SKM-1 treated with dmso at 0.1 percent for 144 hours (cell line): ENCODE measurements at regions not wholly inside any gene's neighbourhood (a gene's known extent, or its start where the extent isn't known, plus 50 kb on each side); places are given as distances from the start of the nearest gene placed in this dataset.
"Not testable (repeated sequence)": the region's sequence is repeated elsewhere in the genome, so short reads cannot be mapped to it uniquely, and the experiment has no call there.

Experiments used
- DNase-seq: peaks from one replicate; lab custom pipeline; 2025; ENCODE audit not compliant: unreplicated experiment; lab: John Stamatoyannopoulos, UW

GRCh38 chr3:130151555-130151954, 69.9 kb downstream of the ALG1L2 start:
- DNase-seq = not testable (repeated sequence)

- DNase-seq = not testable (repeated sequence)
These were observed 71.6 kb downstream of the ALG1L2 start for GRCh38 chr3:130153247-130153646.

GRCh38 chr3:130155464-130155863, 73.8 kb downstream of the ALG1L2 start:
- DNase-seq = not testable (repeated sequence)

GRCh38 chr3:130166856-130167255, 85.2 kb downstream of the ALG1L2 start:
- DNase-seq = not testable (repeated sequence)

- not testable (repeated sequence) for DNase-seq
These were observed 93.6 kb downstream of the ALG1L2 start for GRCh38 chr3:130175195-130175594.

DNA sequence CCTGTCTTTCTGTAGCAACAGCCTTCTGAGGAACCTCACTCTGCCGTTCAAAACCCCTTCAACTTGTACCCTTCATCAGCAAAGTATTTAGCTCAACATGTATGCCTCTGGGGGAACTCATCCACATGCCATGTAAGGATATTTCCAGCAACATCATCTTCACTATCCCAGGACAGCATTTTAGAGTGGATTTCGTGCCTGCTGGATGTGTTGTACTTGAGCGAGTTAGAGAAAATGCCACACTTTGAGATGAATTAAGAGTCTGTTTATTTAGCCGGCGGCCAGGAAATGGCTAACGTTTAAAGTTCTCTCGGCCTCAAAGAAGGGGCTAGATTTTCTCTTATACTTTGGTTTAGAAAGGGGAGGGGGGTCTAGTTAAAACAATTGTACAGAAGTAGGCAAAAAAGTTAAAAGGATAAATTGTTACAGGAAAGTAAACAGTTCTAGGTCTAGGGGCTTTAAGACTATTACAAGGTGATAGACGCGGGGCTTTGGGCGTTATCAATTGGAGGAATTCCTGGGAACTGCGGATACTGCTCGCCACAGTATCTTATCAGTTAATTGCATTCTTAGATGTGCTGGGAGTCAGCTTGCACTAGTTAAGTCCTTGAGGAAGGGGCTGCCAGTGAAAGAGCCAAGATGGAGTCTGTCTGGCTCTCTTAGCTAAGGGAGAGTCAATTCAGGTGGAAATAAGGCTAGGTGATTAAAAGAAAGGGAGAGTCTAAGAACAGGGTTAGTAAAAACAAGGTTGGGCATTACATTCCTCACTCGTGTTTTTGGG, 95.0 kb downstream of the ALG1L2 start:
- not testable (repeated sequence) for DNase-seq

GRCh38 chr3:130178835-130179234, 97.2 kb downstream of the ALG1L2 start:
- not testable (repeated sequence) for DNase-seq

- peak; percentile 23 for DNase-seq
These were observed 97.8 kb downstream of the ALG1L2 start for GRCh38 chr3:130179353-130179970.

- not testable (repeated sequence) for DNase-seq
These were observed 100.8 kb downstream of the ALG1L2 start for GRCh38 chr3:130182475-130182874.

GRCh38 chr3:130183689-130184088, 102.1 kb downstream of the ALG1L2 start:
- DNase-seq = not testable (repeated sequence)

DNA sequence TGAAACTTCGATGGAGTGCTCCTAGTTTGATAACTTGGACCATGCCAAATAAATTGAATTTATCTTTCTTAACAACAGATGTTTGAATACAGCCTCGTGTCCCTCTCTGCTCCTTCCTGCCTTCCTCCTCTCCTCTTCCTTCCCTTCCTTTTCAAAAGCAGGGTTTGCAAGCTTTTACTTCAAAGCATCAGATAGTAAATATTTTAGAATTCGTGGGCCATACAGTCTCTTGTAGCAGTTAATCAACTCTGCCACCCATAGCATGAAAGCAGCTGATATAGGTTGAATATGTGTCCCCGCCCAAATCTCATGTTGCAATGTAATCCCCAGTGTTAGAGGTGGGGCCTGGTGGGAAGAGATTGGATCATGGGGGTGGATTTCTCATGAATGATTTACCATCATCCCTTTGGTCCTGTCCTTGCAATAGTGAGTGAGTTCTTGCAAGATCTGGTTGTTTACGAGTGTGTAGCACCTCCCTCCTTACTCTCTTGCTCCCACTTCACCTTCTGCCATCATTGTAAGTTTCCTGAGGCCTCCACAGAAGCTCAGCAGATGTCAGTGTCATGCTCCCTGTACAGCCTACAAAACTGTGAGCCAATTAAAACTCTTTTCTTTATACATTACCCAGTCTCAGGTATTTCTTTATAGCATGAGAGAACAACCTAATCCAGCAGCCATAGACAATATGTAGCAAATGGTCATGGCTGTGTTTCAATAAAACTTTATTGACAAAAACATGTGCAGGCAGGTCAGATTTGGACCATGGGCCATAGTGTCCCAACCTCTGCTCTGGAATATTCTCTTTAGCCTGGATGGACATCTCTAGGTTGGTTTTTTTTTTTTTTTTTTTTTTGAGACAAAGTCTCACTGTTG, 102.8 kb downstream of the ALG1L2 start:
- DNase-seq = not testable (repeated sequence)

DNA sequence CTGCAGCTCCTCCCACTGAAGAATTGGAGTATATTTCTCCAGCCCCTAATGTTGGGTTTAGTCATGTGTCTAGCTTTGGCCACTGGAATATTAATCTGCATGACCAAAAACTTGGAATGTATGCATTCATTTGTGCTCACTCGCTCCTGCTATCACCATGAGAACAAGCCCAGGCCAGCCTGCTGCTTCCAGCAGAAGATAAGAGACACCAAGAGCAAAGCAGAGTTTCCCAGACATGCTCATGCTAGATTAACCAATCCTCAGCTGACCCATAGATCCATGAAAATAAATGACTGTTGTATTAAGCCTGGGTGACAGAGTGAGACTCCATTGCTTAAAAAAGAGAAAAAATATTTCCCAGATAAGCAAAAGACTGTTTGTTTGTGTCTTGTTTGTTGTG, 119.6 kb downstream of the ALG1L2 start:
- DNase-seq = not testable (repeated sequence)

DNA sequence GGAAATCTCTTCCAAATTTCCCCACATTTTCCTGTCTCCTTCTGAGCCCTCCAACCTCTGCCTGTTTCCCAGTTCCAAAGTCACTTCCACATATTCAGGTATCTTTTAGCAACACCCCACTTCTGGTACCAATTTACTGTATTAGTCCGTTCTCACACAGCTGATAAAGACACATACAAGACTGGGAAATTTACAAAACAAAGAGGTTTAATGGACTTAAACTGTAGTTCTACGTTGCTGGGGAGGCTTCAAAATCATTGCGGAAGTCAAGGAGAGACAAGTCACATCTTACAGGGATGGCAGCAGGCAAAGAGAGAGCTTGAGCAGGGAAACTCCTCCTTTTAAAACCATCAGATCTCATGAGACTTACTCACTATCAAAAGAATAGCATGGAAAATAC, 122.0 kb downstream of the ALG1L2 start:
- not testable (repeated sequence) for DNase-seq

- DNase-seq = no peak
These were observed 117.9 kb upstream of the COL6A5 start for GRCh38 chr3:130227540-130227939.

- DNase-seq = no peak
These were observed 102.5 kb upstream of the COL6A5 start for GRCh38 chr3:130242850-130243569.

GRCh38 chr3:130243808-130244207, 101.7 kb upstream of the COL6A5 start:
- DNase-seq = no peak

DNA sequence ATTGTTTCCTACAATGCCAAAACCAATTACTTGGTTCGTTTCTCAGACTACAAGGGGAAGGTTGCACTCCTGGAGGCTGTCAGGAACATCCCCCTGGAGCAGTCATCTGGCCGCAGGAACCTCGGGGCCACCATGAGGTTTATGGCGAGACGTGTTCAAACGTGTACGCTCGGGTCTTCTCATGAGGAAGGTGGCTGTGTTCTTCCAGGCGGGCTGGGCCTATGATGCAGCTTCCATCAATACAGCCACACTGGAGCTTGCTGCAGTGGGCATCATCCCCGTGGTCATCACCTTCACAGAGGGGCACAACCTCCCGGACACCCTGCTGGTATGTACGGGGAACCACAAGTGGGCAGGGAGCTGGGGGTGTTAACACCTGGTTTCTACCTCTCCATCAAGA, 94.5 kb upstream of the COL6A5 start:
- DNase-seq = no peak

GRCh38 chr3:130255442-130255841, 90.0 kb upstream of the COL6A5 start:
- DNase-seq = no peak

DNA sequence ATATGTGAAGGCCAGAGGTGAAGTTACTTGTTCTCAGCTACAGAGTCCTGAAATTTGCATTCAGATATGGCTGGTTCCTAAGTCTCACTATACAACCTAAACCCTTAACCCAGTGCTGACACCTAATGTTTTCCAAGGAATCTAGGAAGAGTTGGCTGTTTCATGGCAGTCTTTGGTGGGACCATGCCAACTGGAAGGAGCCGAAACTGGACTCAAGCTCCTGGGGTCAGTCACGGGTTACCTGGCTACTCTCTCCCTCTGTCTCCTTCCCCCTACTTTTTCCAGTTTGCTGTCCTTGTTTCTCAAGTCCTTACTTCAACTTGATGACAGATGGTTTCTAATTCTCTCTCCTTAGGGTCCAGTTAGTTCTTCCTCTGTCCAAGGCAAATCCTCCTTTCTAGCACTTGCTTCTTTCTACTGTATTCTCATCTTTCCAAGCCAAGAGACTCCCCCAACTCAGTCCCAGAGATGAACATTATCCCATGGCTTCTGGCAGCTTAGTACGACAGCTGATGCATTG, 88.6 kb upstream of the COL6A5 start:
- no peak for DNase-seq

GRCh38 chr3:130258532-130258952, 86.9 kb upstream of the COL6A5 start:
- DNase-seq = no peak
